ENCODE measurements at regions not wholly inside any gene's neighbourhood (a gene's known extent, or its start where the extent isn't known, plus 50 kb on each side); places are given as distances from the start of the nearest gene placed in this dataset.

DNA sequence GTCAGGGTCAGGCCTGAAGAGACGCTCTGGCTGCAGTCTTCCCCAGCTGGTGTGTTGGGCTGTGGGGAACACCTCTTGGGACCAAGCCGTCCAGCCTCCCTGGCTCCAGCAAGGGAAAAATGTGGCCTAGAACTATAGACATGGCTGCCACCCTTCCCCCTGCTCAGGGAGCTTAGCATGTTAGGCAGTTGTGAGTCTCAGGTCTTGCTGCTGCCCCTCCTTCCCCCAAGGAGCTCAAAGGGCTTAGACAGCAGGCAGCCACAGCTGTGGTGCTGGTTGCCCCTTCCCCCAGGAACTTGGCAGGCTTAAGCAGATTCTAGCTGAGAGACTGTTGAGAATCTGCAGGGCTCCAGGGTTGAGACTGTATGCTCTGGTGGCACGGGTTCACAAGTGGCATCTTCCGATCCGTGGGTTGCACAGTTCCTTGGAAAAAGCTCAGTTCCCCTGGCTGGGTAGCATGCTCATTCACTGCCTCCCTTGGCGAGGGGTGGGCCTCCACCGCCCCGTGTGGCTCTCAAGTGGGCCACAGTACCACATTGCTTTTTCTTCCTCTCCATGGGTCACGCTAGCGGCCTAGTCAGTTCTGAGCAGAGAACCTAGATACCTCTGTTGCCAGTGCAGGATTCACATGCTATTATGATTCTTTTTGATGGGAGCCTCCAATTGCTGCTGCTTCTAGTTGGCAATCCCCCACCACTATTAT, 1258.6 kb downstream of the OLFM4 start:
- Histone ChIP-seq H3K79me2 (replicated peaks; ENCODE audit: insufficient read depth, low read length) (no peaks in the 10 kb centered on the region), H2AFZ (ENCODE audit: low read depth, low read length) (no peak overlapping the region), H3K36me3 (ENCODE audit: insufficient read depth, low read length) (no peaks in the 10 kb centered on the region), H3K27ac (ENCODE audit: low read length) (no peak overlapping the region), H3F3A (ENCODE audit: insufficient read depth, low read length, poor library complexity, severe bottlenecking) (no peaks in the 10 kb centered on the region), H3K9me2 (ENCODE audit: insufficient read depth, low read length) (no peaks in the 10 kb centered on the region), H4K20me1 (ENCODE audit: insufficient read depth) (no peaks in the 10 kb centered on the region), H3K9ac (ENCODE audit: low read length) (no peak overlapping the region), H3K4me2 (ENCODE audit: low read length) (no peak overlapping the region), H3K9me3 (ENCODE audit: low read length) (no peaks in the 10 kb centered on the region), H3K4me3 (ENCODE audit: low read length) (no peak overlapping the region), H3K27me3 (ENCODE audit: insufficient read depth, low read depth, low read length) (no peaks in the 10 kb centered on the region)
- TF ChIP-seq POLR2AphosphoS5 (IDR thresholded peaks at IDR 0.05) (no peak), TAF1 (IDR thresholded peaks at IDR 0.05; ENCODE audit: low read depth) (no peak), EP300 (conservative IDR thresholded peaks at IDR 0.05; ENCODE audit: poor library complexity, severe bottlenecking) (no peak), EZH2 (IDR thresholded peaks at IDR 0.05; ENCODE audit: borderline replicate concordance, insufficient read depth, low read length, poor library complexity, severe bottlenecking) (no peak), MXI1 (conservative IDR thresholded peaks at IDR 0.05; ENCODE audit: poor library complexity, severe bottlenecking) (no peak), SMC3 (conservative IDR thresholded peaks at IDR 0.05; ENCODE audit: poor library complexity) (no peak), RAD21 (conservative IDR thresholded peaks at IDR 0.05) (no peak)
- TF ChIP-seq, protein P1, sequence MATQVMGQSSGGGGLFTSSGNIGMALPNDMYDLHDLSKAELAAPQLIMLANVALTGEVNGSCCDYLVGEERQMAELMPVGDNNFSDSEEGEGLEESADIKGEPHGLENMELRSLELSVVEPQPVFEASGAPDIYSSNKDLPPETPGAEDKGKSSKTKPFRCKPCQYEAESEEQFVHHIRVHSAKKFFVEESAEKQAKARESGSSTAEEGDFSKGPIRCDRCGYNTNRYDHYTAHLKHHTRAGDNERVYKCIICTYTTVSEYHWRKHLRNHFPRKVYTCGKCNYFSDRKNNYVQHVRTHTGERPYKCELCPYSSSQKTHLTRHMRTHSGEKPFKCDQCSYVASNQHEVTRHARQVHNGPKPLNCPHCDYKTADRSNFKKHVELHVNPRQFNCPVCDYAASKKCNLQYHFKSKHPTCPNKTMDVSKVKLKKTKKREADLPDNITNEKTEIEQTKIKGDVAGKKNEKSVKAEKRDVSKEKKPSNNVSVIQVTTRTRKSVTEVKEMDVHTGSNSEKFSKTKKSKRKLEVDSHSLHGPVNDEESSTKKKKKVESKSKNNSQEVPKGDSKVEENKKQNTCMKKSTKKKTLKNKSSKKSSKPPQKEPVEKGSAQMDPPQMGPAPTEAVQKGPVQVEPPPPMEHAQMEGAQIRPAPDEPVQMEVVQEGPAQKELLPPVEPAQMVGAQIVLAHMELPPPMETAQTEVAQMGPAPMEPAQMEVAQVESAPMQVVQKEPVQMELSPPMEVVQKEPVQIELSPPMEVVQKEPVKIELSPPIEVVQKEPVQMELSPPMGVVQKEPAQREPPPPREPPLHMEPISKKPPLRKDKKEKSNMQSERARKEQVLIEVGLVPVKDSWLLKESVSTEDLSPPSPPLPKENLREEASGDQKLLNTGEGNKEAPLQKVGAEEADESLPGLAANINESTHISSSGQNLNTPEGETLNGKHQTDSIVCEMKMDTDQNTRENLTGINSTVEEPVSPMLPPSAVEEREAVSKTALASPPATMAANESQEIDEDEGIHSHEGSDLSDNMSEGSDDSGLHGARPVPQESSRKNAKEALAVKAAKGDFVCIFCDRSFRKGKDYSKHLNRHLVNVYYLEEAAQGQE (IDR thresholded peaks at IDR 0.05; ENCODE audit: borderline replicate concordance), result no peak
- TF ChIP-seq, protein P2, sequence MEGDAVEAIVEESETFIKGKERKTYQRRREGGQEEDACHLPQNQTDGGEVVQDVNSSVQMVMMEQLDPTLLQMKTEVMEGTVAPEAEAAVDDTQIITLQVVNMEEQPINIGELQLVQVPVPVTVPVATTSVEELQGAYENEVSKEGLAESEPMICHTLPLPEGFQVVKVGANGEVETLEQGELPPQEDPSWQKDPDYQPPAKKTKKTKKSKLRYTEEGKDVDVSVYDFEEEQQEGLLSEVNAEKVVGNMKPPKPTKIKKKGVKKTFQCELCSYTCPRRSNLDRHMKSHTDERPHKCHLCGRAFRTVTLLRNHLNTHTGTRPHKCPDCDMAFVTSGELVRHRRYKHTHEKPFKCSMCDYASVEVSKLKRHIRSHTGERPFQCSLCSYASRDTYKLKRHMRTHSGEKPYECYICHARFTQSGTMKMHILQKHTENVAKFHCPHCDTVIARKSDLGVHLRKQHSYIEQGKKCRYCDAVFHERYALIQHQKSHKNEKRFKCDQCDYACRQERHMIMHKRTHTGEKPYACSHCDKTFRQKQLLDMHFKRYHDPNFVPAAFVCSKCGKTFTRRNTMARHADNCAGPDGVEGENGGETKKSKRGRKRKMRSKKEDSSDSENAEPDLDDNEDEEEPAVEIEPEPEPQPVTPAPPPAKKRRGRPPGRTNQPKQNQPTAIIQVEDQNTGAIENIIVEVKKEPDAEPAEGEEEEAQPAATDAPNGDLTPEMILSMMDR (IDR thresholded peaks at IDR 0.05; ENCODE audit: poor library complexity, severe bottlenecking), result no peak

DNA sequence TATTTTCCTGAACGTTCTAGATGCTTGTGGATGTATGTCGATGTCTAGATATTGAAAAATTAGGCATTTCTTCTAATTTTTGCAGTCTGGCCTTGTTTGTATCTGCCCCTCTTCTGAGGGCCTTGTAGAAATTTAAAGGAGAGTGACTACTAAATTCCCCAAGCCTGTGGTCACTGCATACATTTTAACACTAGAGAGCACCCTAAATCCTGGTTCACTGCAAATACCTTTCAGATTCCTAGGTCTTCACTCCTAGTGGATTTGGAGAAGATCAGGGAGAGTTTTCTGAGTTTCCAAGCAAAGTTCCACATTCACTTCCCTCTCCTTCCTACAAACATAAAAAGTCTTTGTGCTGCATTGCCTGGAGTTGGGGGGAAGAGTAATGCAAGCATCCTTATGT, 1272.5 kb downstream of the OLFM4 start:
- Histone ChIP-seq H2AFZ (ENCODE audit: low read depth, low read length) (no peak overlapping the region), H3K9me3 (ENCODE audit: low read length) (no peaks in the 10 kb centered on the region), H3K79me2 (replicated peaks; ENCODE audit: insufficient read depth, low read length) (no peaks in the 10 kb centered on the region)

More for the DNA sequence above, 1272.5 kb downstream of the OLFM4 start:
- no peaks in the 10 kb centered on the region for H3F3A ChIP-seq (ENCODE audit: insufficient read depth, low read length, poor library complexity, severe bottlenecking)
- H3K36me3 ChIP-seq (ENCODE audit: insufficient read depth, low read length), result no peaks in the 10 kb centered on the region
- H3K27me3 ChIP-seq (ENCODE audit: insufficient read depth, low read depth, low read length), result no peaks in the 10 kb centered on the region
- H4K20me1 ChIP-seq (ENCODE audit: insufficient read depth), result no peaks in the 10 kb centered on the region
- TF ChIP-seq TAF1 (IDR thresholded peaks at IDR 0.05; ENCODE audit: low read depth), result no peak
- TF ChIP-seq EP300 (conservative IDR thresholded peaks at IDR 0.05; ENCODE audit: poor library complexity, severe bottlenecking), result no peak
- TF ChIP-seq, protein P2 (IDR thresholded peaks at IDR 0.05; ENCODE audit: poor library complexity, severe bottlenecking), result no peak
- no peak for TF ChIP-seq RAD21 (conservative IDR thresholded peaks at IDR 0.05)
- TF ChIP-seq EZH2 (IDR thresholded peaks at IDR 0.05; ENCODE audit: borderline replicate concordance, insufficient read depth, low read length, poor library complexity, severe bottlenecking), result no peak
- H3K27ac ChIP-seq (ENCODE audit: low read length), result no peak overlapping the region
- no peaks in the 10 kb centered on the region for H3K9me2 ChIP-seq (ENCODE audit: insufficient read depth, low read length)
- no peak overlapping the region for H3K4me3 ChIP-seq (ENCODE audit: low read length)
- no peak overlapping the region for H3K4me2 ChIP-seq (ENCODE audit: low read length)
- no peak overlapping the region for H3K9ac ChIP-seq (ENCODE audit: low read length)
